ENCODE measurements at regions not wholly inside any gene's neighbourhood (a gene's known extent, or its start where the extent isn't known, plus 50 kb on each side); places are given as distances from the start of the nearest gene placed in this dataset.

GRCh38 chr19:28602675-28603298, 610.2 kb downstream of the UQCRFS1 start:
- 20% methylated on average over 9 of the region's 9 CpGs for WGBS (ENCODE audit: insufficient coverage, insufficient replicate concordance, low lambda C conversion rate, missing lambda C conversion rate)

More at GRCh38 chr19:28602675-28603298, 610.2 kb downstream of the UQCRFS1 start:
- Histone ChIP-seq H3K27me3 (replicated peaks in 1 of 2; ENCODE audit: control insufficient read depth in 2 of 2, insufficient read depth in 2 of 2, low read length in 1 of 2) (no peaks in the 10 kb centered on the region), H2AFZ (ENCODE audit: control insufficient read depth, low read depth, low read length) (no peak overlapping the region), H3K79me2 (ENCODE audit: control insufficient read depth, insufficient read depth, low read length) (no peaks in the 10 kb centered on the region), H3K4me2 (ENCODE audit: control insufficient read depth, insufficient read depth) (no peak overlapping the region), H3K4me1 (ENCODE audit: control insufficient read depth, insufficient read depth, low read length) (no peaks in the 10 kb centered on the region), H3K9ac (ENCODE audit: control insufficient read depth, insufficient read depth, low read length) (no peak overlapping the region), H3K27ac (ENCODE audit: control insufficient read depth, insufficient read depth) (no peak overlapping the region), H3K36me3 (ENCODE audit: control insufficient read depth in 2 of 2, insufficient read depth in 2 of 2, low read length in 1 of 2) (no peaks in the 10 kb centered on the region), H3K4me3 (no peak overlapping the region), H4K20me1 (ENCODE audit: control insufficient read depth, insufficient read depth) (no peaks in the 10 kb centered on the region), H3K9me3 (replicated peaks; ENCODE audit: control insufficient read depth, insufficient read depth, low read length) (no peaks in the 10 kb centered on the region; the same call in 2 of the 3 replicates)
- FAIRE-seq (no peak), DNase-seq (ENCODE audit: low read depth, low spot score) (no peak), ATAC-seq (no peak)
- TF ChIP-seq GATAD2B (conservative IDR thresholded peaks at IDR 0.05; ENCODE audit: low read depth) (no peak), HSF1 (IDR thresholded peaks at IDR 0.05; ENCODE audit: low read depth, low read length) (no peak), HCFC1 (IDR thresholded peaks at IDR 0.05; ENCODE audit: low read length) (no peak), NR2C1 (IDR thresholded peaks at IDR 0.05) (no peak), PAX5 (IDR thresholded peaks at IDR 0.05; ENCODE audit: borderline replicate concordance, low read depth, low read length) (no peak), RELA (IDR thresholded peaks at IDR 0.05; ENCODE audit: borderline replicate concordance, partially characterized antibody) (no peak), SUPT20H (IDR thresholded peaks at IDR 0.05; ENCODE audit: borderline replicate concordance, control insufficient read depth, low read depth, low read length) (no peak), BACH1 (IDR thresholded peaks at IDR 0.05; ENCODE audit: borderline replicate concordance) (no peak), RUNX3 (IDR thresholded peaks at IDR 0.05; ENCODE audit: low read length) (no peak), TCF7 (IDR thresholded peaks at IDR 0.05; ENCODE audit: borderline replicate concordance) (no peak), TBL1XR1 (IDR thresholded peaks at IDR 0.05; ENCODE audit: low read depth, low read length) (no peak), YY1 (IDR thresholded peaks at IDR 0.05; ENCODE audit: low read depth, low read length) (no peak), ZNF24 (IDR thresholded peaks at IDR 0.05) (no peak)
- TF ChIP-seq, protein P1, sequence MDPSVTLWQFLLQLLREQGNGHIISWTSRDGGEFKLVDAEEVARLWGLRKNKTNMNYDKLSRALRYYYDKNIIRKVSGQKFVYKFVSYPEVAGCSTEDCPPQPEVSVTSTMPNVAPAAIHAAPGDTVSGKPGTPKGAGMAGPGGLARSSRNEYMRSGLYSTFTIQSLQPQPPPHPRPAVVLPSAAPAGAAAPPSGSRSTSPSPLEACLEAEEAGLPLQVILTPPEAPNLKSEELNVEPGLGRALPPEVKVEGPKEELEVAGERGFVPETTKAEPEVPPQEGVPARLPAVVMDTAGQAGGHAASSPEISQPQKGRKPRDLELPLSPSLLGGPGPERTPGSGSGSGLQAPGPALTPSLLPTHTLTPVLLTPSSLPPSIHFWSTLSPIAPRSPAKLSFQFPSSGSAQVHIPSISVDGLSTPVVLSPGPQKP (IDR thresholded peaks at IDR 0.05; ENCODE audit: low read depth, low read length) = no peak
- TF ChIP-seq, protein P2, sequence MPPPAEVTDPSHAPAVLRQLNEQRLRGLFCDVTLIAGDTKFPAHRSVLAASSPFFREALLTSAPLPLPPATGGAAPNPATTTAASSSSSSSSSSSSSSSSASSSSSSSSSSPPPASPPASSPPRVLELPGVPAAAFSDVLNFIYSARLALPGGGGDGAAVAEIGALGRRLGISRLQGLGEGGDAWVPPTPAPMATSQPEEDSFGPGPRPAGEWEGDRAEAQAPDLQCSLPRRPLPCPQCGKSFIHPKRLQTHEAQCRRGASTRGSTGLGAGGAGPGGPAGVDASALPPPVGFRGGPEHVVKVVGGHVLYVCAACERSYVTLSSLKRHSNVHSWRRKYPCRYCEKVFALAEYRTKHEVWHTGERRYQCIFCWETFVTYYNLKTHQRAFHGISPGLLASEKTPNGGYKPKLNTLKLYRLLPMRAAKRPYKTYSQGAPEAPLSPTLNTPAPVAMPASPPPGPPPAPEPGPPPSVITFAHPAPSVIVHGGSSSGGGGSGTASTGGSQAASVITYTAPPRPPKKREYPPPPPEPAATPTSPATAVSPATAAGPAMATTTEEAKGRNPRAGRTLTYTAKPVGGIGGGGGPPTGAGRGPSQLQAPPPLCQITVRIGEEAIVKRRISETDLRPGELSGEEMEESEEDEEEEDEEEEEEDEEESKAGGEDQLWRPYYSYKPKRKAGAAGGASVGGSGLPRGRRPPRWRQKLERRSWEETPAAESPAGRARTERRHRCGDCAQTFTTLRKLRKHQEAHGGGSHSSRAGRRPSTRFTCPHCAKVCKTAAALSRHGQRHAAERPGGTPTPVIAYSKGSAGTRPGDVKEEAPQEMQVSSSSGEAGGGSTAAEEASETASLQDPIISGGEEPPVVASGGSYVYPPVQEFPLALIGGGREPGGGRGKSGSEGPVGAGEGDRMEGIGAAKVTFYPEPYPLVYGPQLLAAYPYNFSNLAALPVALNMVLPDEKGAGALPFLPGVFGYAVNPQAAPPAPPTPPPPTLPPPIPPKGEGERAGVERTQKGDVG (CRISPR knock-in tag; IDR thresholded peaks at IDR 0.05) = no peak
- TF ChIP-seq, protein P3, sequence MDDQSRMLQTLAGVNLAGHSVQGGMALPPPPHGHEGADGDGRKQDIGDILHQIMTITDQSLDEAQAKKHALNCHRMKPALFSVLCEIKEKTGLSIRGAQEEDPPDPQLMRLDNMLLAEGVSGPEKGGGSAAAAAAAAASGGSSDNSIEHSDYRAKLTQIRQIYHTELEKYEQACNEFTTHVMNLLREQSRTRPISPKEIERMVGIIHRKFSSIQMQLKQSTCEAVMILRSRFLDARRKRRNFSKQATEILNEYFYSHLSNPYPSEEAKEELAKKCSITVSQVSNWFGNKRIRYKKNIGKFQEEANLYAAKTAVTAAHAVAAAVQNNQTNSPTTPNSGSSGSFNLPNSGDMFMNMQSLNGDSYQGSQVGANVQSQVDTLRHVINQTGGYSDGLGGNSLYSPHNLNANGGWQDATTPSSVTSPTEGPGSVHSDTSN (IDR thresholded peaks at IDR 0.05; ENCODE audit: insufficient replicate concordance, low read depth, low read length) = no peak
- CTCF ChIA-PET = interaction anchor here (0.8 to 1.4 kb wide), 2 partner anchors 134 to 136 kb away, joined by 3 to 4 read pairs; no protein-coding TSS in a partner anchor
- SMC1A ChIA-PET (ENCODE audit: uncharacterized antibody, unreplicated experiment) = interaction anchor here (1.1 to 3.2 kb wide), 6 partner anchors 12 to 134 kb away, joined by 3 to 10 read pairs (median 5); no protein-coding TSS in a partner anchor
- POLR2A ChIA-PET = no interaction called here
- in situ Hi-C loops (cut with MboI) = no loop called here
- RAD21 ChIA-PET (ENCODE audit: unreplicated experiment) = interaction anchor here (1.0 to 1.6 kb wide), 6 partner anchors 8 to 79 kb away, joined by 3 to 10 read pairs (median 4); no protein-coding TSS in a partner anchor
- BruUV-seq (replicated peaks) = no TSS peak
- intact Hi-C loops (cut with micrococcal nuclease; ENCODE audit: unreplicated experiment) = no loop called here
